Tibial nerve (tissue), 4 donors: ENCODE measurements at regions not wholly inside any gene's neighbourhood (a gene's known extent, or its start where the extent isn't known, plus 50 kb on each side); places are given as distances from the start of the nearest gene placed in this dataset.

Experiments
- DNase-seq, 2 donors: peaks; one replicate each; pipeline ENCODE4 v3.0.0-alpha.2; 2019; ENCODE audit warnings: low spot score in 2 of 2
- H3K27ac ChIP-seq, 4 donors: fragments of 200-600 bp; sonication (generic) in 3 of 4; one replicate each; pipeline ENCODE4 v1.5.1; 2017 to 2019; ENCODE audit warnings: mild to moderate bottlenecking in 1 of 4
- H3K27me3 ChIP-seq, 2 donors: fragments of 200-600 bp; sonication (generic) in 1 of 2; one replicate each; pipeline versions ENCODE4 v1.5.1 to v1.6.0; 2017 to 2019
- H3K36me3 ChIP-seq, 3 donors: fragments of 200-600 bp; sonication (generic); one replicate each; pipeline ENCODE4 v1.5.1; 2018 to 2019
- H3K4me1 ChIP-seq, 4 donors: fragments of 200-600 bp; sonication (generic) in 3 of 4; one replicate each; pipeline ENCODE4 v1.5.1; 2017 to 2019
- H3K4me3 ChIP-seq, 4 donors: fragments of 200-600 bp; sonication (generic) in 3 of 4; one replicate each; pipeline ENCODE4 v1.5.1; 2017 to 2019; ENCODE audit warnings: mild to moderate bottlenecking in 1 of 4, moderate library complexity in 1 of 4
- H3K9me3 ChIP-seq, 4 donors: fragments of 200-600 bp; sonication (generic) in 3 of 4; one replicate each; pipeline ENCODE4 v1.5.1; 2017 to 2019
- CTCF ChIP-seq, 5 experiments: fragments of 200-600 bp in 3 of 5; fragments of 450-650 bp in 2 of 5; sonication (generic) in 3 of 5; IDR thresholded peaks; one replicate each; pipeline ENCODE4 v1.5.1; 2016 to 2019; ENCODE audit warnings: antibody characterized with exemption in 5 of 5, mild to moderate bottlenecking in 3 of 5, moderate library complexity in 2 of 5
- EP300 ChIP-seq, 2 donors: sonication (generic); formaldehyde crosslinking; IDR thresholded peaks; one replicate each; pipeline ENCODE4 v1.6.1; 2017; ENCODE audit warnings: antibody characterized with exemption in 2 of 2, mild to moderate bottlenecking in 1 of 2
- POLR2A ChIP-seq, 2 donors: fragments of 450-650 bp; IDR thresholded peaks; one replicate each; pipeline ENCODE4 v1.6.1; 2017; ENCODE audit warnings: antibody characterized with exemption in 2 of 2, mild to moderate bottlenecking in 2 of 2, moderate library complexity in 2 of 2
- WGBS, 2 donors: methylation state at CpG; one replicate each; pipeline ENCODE4 v1.1.5; 2018; 5-methylcytosine and 5-hydroxymethylcytosine counted together

GRCh38 chr5:155088811-155089210, 75.3 kb downstream of the KIF4B start:
- Histone ChIP-seq H3K27me3 (no peaks in the 10 kb centered on the region), H3K4me1 (peaks cover 0 to 13% (median 0%) of the 10 kb centered on the region in 4 donors), H3K36me3 (no peaks in the 10 kb centered on the region), H3K9me3 (no peaks in the 10 kb centered on the region), H3K4me3 (no peak overlapping the region), H3K27ac (no peak overlapping the region)
- no peak for DNase-seq
- WGBS, 2 donors = 90 to 99% methylated on average over 2 of the region's 2 CpGs
- TF ChIP-seq POLR2A (IDR thresholded peaks at IDR 0.05) = no peak
- TF ChIP-seq EP300 (IDR thresholded peaks at IDR 0.05) = no peak

- TF ChIP-seq EP300 (IDR thresholded peaks at IDR 0.05) (no peak), CTCF (IDR thresholded peaks at IDR 0.05) (no peak), POLR2A (IDR thresholded peaks at IDR 0.05) (no peak)
- no peaks in the 10 kb centered on the region for H3K9me3 ChIP-seq
- H3K27ac ChIP-seq = no peak overlapping the region
- WGBS, 2 donors = 92 to 97% methylated on average over 1 of the region's 1 CpG
- peaks cover 0 to 13% (median 0%) of the 10 kb centered on the region in 4 donors for H3K4me1 ChIP-seq
- no peaks in the 10 kb centered on the region for H3K36me3 ChIP-seq
- H3K27me3 ChIP-seq = no peaks in the 10 kb centered on the region
- H3K4me3 ChIP-seq = no peak overlapping the region
- no peak for DNase-seq
Observed at GRCh38 chr5:155089643-155090042, 76.1 kb downstream of the KIF4B start.

GRCh38 chr5:155091063-155091648, 77.6 kb downstream of the KIF4B start:
- WGBS, 2 donors = 18 to 23% methylated on average over 2 of the region's 2 CpGs
- no peak for DNase-seq
- TF ChIP-seq POLR2A (IDR thresholded peaks at IDR 0.05) = no peak
- no peak for TF ChIP-seq EP300 (IDR thresholded peaks at IDR 0.05)
- TF ChIP-seq CTCF (IDR thresholded peaks at IDR 0.05) = no peak
- Histone ChIP-seq H3K9me3 (no peaks in the 10 kb centered on the region), H3K4me1 (peaks cover 0 to 13% (median 0%) of the 10 kb centered on the region in 4 donors), H3K36me3 (no peaks in the 10 kb centered on the region), H3K27ac (no peak overlapping the region), H3K27me3 (no peaks in the 10 kb centered on the region), H3K4me3 (no peak overlapping the region)

GRCh38 chr5:155091768-155092717, 78.5 kb downstream of the KIF4B start:
- no peak for DNase-seq
- 76 to 77% methylated on average over 2 of the region's 2 CpGs for WGBS, 2 donors
- no peak overlapping the region for H3K27ac ChIP-seq
- no peaks in the 10 kb centered on the region for H3K9me3 ChIP-seq
- TF ChIP-seq CTCF (IDR thresholded peaks at IDR 0.05) (no peak), EP300 (IDR thresholded peaks at IDR 0.05) (no peak), POLR2A (IDR thresholded peaks at IDR 0.05) (no peak)
- H3K36me3 ChIP-seq = no peaks in the 10 kb centered on the region
- H3K27me3 ChIP-seq = no peaks in the 10 kb centered on the region
- H3K4me3 ChIP-seq = no peak overlapping the region
- H3K4me1 ChIP-seq = peaks cover 0 to 13% (median 0%) of the 10 kb centered on the region in 4 donors

GRCh38 chr5:155094455-155094854, 80.9 kb downstream of the KIF4B start:
- peaks cover 0 to 13% (median 0%) of the 10 kb centered on the region in 4 donors for H3K4me1 ChIP-seq
- no peaks in the 10 kb centered on the region for H3K9me3 ChIP-seq
- TF ChIP-seq EP300 (IDR thresholded peaks at IDR 0.05) (no peak), POLR2A (IDR thresholded peaks at IDR 0.05) (no peak), CTCF (IDR thresholded peaks at IDR 0.05) (no peak)
- no peaks in the 10 kb centered on the region for H3K27me3 ChIP-seq
- no peak overlapping the region for H3K27ac ChIP-seq
- no peak overlapping the region for H3K4me3 ChIP-seq
- no peaks in the 10 kb centered on the region for H3K36me3 ChIP-seq
- WGBS, 2 donors = 81 to 90% methylated on average over 1 of the region's 1 CpG
- DNase-seq = no peak
